Smooth muscle cell (in vitro differentiated cells): ENCODE measurements at regions not wholly inside any gene's neighbourhood (a gene's known extent, or its start where the extent isn't known, plus 50 kb on each side); places are given as distances from the start of the nearest gene placed in this dataset.
A peak's percentile ranks its signal among the peaks of the same experiment; 100 is the strongest.

Experiments used
- DNase-seq: peaks from one replicate; lab custom pipeline; 2025; ENCODE audit not compliant: unreplicated experiment; lab: John Stamatoyannopoulos, UW
- H2AFZ ChIP-seq: fragments of 200-600 bp; sonication (generic); 2 replicates; pipeline ENCODE4 v1.6.0; 2016; ENCODE audit warnings: antibody characterized with exemption, low read depth, mild to moderate bottlenecking
- H3F3A ChIP-seq: fragments of 200-600 bp; sonication (generic); 2 replicates; pipeline ENCODE4 v1.6.0; 2017; ENCODE audit warnings: antibody characterized with exemption, low read depth
- H3K27ac ChIP-seq: fragments of 200-600 bp; sonication (generic); 2 replicates; pipeline ENCODE4 v1.5.1; 2016; ENCODE audit warnings: low read depth, mild to moderate bottlenecking
- H3K27me3 ChIP-seq: fragments of 200-600 bp; sonication (generic); 2 replicates; pipeline ENCODE4 v1.6.1; 2016; ENCODE audit warnings: low read depth, mild to moderate bottlenecking
- H3K36me3 ChIP-seq: fragments of 200-600 bp; sonication (generic); 2 replicates; pipeline ENCODE4 v1.5.1; 2016; ENCODE audit warnings: low read depth
- H3K4me1 ChIP-seq: fragments of 200-600 bp; sonication (generic); 2 replicates; pipeline ENCODE4 v1.5.1; 2016; ENCODE audit warnings: low read depth
- H3K4me2 ChIP-seq: fragments of 200-600 bp; sonication (generic); 2 replicates; pipeline ENCODE4 v1.6.0; 2016; ENCODE audit warnings: mild to moderate bottlenecking
- H3K4me3 ChIP-seq: fragments of 200-600 bp; sonication (generic); 2 replicates; pipeline ENCODE4 v1.5.1; 2016; ENCODE audit warnings: mild to moderate bottlenecking
- H3K79me2 ChIP-seq: fragments of 200-600 bp; sonication (generic); 2 replicates; pipeline ENCODE4 v1.6.0; 2016; ENCODE audit warnings: low read depth, mild to moderate bottlenecking
- H3K9ac ChIP-seq: fragments of 200-600 bp; sonication (generic); 2 replicates; pipeline ENCODE4 v1.6.0; 2016; ENCODE audit warnings: low read depth
- H3K9me3 ChIP-seq: fragments of 200-600 bp; sonication (generic); replicated peaks from 2 replicates; pipeline ENCODE4 v1.5.1; 2016; ENCODE audit warnings: low read depth
- H4K20me1 ChIP-seq: fragments of 200-600 bp; sonication (generic); 2 replicates; pipeline ENCODE4 v1.6.0; 2016; ENCODE audit warnings: low read depth
- whole genome bisulfite sequencing: methylation state at CpG from one replicate; pipeline ENCODE4 v1.1.7; 2016; ENCODE audit warnings: low lambda C conversion rate; 5-methylcytosine and 5-hydroxymethylcytosine counted together
- TF ChIP-seq, protein P1 (sequence below): fragments of 200-600 bp; sonication (generic); IDR thresholded peaks from 2 replicates; pipeline ENCODE4 v1.5.1; 2017; ENCODE audit warnings: borderline replicate concordance, mild to moderate bottlenecking, antibody characterized with exemption; ENCODE audit not compliant: insufficient read depth, poor library complexity, severe bottlenecking

DNA sequence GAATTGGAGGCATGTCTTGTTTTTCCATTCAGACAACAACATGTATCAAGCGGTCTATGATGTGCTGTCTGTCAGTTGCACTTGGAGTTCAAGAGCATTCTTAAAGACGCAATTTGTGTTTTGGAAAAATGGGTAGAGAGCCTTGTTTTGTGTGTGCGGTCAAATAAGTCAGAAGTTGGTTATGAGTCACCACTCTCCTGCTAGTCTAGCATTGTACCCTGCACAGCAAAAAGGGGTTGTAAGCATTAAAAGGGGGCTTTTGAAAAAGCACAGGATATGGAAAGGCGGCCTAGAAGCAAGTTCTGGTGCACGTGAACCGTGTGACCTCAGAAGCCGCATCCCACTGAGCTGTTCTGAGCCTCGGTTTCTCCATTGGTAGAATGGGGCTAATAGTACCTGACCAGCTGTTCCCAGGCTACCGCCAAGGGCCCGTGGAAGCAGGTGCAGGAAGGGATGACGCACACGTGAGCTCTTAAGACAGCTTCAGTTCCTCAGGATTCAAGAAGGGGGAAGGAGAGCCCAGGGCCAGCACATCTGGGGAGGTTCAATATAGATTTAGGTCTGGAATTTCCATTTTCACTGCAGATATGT, 61.6 kb upstream of the SNX9 start:
- H3K4me3 ChIP-seq: no peak overlapping the region
- no peaks in the 10 kb centered on the region for H3K27me3 ChIP-seq
- H2AFZ ChIP-seq: no peak overlapping the region
- no peaks in the 10 kb centered on the region for H4K20me1 ChIP-seq
- no peak for DNase-seq
- WGBS: 68% methylated on average over 12 of the region's 12 CpGs
- peak overlapping the region; percentile 60 for H3K4me2 ChIP-seq
- peak overlapping the region; percentile 93 for H3K27ac ChIP-seq
- H3K9me3 ChIP-seq: no peaks in the 10 kb centered on the region
- peak overlapping the region; percentile 78 for H3K9ac ChIP-seq
- peaks cover 23% of the 10 kb centered on the region for H3F3A ChIP-seq
- H3K4me1 ChIP-seq: peaks cover 5% of the 10 kb centered on the region
- TF ChIP-seq, protein P1, sequence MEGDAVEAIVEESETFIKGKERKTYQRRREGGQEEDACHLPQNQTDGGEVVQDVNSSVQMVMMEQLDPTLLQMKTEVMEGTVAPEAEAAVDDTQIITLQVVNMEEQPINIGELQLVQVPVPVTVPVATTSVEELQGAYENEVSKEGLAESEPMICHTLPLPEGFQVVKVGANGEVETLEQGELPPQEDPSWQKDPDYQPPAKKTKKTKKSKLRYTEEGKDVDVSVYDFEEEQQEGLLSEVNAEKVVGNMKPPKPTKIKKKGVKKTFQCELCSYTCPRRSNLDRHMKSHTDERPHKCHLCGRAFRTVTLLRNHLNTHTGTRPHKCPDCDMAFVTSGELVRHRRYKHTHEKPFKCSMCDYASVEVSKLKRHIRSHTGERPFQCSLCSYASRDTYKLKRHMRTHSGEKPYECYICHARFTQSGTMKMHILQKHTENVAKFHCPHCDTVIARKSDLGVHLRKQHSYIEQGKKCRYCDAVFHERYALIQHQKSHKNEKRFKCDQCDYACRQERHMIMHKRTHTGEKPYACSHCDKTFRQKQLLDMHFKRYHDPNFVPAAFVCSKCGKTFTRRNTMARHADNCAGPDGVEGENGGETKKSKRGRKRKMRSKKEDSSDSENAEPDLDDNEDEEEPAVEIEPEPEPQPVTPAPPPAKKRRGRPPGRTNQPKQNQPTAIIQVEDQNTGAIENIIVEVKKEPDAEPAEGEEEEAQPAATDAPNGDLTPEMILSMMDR: no peak
- H3K79me2 ChIP-seq: no peaks in the 10 kb centered on the region
- H3K36me3 ChIP-seq: no peaks in the 10 kb centered on the region

GRCh38 chr6:157761926-157762325, 61.1 kb upstream of the SNX9 start:
- WGBS: 93% methylated on average over 13 of the region's 13 CpGs
- H2AFZ ChIP-seq: no peak overlapping the region
- H3F3A ChIP-seq: peaks cover 23% of the 10 kb centered on the region
- TF ChIP-seq, protein P1: no peak
- no peak overlapping the region for H3K4me3 ChIP-seq
- no peaks in the 10 kb centered on the region for H3K9me3 ChIP-seq
- H3K27me3 ChIP-seq: no peaks in the 10 kb centered on the region
- no peaks in the 10 kb centered on the region for H3K36me3 ChIP-seq
- no peaks in the 10 kb centered on the region for H3K79me2 ChIP-seq
- peaks cover 5% of the 10 kb centered on the region for H3K4me1 ChIP-seq
- no peak overlapping the region for H3K4me2 ChIP-seq
- DNase-seq: no peak
- H3K9ac ChIP-seq: no peak overlapping the region
- H4K20me1 ChIP-seq: no peaks in the 10 kb centered on the region
- H3K27ac ChIP-seq: peak overlapping the region; percentile 93

DNA sequence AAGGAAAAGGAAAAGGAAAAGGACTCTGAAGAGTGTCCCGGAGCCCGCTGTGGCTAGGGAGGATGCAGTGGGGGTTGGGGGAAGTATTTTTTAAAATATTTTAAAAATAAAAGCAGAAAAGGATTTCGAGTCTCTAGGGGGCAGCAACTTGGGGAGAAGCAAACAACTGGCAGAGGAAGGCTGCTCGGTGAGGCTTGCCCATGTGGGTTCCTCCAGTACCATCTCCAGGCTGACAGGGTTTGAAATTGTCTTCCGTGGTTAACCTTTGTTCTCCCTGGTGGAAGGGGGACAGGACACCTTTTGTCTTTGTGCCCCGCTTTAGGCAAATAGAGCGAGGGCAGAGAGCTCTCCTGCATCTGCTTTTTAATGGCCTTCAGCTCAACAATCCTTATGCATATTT, 60.4 kb upstream of the SNX9 start:
- Histone ChIP-seq H3K27ac (peak overlapping the region; percentile 99), H3K27me3 (no peaks in the 10 kb centered on the region), H3K4me1 (peaks cover 5% of the 10 kb centered on the region), H3K36me3 (no peaks in the 10 kb centered on the region), H3K9ac (peak overlapping the region; percentile 97), H3K79me2 (no peaks in the 10 kb centered on the region), H4K20me1 (no peaks in the 10 kb centered on the region), H2AFZ (no peak overlapping the region), H3K9me3 (no peaks in the 10 kb centered on the region), H3K4me2 (peak overlapping the region; percentile 81), H3K4me3 (no peak overlapping the region), H3F3A (peaks cover 20% of the 10 kb centered on the region)
- DNase-seq: no peak
- TF ChIP-seq, protein P1: no peak
- 58% methylated on average over 7 of the region's 7 CpGs for WGBS
